ENCODE measurements at regions not wholly inside any gene's neighbourhood (a gene's known extent, or its start where the extent isn't known, plus 50 kb on each side); places are given as distances from the start of the nearest gene placed in this dataset.

DNA sequence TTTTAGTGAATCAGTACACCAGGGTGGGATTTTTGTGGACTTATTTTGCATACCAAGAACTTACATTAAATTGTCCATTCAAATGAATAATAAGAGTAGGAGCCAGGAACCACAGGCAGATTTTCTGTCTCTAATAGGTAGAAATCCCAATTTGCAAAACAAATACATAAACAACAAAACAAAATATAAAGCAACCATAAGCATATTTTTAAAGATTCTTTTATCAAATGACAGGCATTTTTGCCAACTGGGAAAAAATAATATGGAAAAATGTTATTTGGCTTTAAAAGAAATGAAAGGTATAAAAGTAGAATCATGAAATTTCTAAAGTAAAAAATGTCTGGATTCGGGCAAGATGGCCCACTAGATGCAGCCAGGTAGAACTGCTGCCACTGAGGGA lies 71.2 kb upstream of the PDE7B start:
- TF ChIP-seq, protein P1, sequence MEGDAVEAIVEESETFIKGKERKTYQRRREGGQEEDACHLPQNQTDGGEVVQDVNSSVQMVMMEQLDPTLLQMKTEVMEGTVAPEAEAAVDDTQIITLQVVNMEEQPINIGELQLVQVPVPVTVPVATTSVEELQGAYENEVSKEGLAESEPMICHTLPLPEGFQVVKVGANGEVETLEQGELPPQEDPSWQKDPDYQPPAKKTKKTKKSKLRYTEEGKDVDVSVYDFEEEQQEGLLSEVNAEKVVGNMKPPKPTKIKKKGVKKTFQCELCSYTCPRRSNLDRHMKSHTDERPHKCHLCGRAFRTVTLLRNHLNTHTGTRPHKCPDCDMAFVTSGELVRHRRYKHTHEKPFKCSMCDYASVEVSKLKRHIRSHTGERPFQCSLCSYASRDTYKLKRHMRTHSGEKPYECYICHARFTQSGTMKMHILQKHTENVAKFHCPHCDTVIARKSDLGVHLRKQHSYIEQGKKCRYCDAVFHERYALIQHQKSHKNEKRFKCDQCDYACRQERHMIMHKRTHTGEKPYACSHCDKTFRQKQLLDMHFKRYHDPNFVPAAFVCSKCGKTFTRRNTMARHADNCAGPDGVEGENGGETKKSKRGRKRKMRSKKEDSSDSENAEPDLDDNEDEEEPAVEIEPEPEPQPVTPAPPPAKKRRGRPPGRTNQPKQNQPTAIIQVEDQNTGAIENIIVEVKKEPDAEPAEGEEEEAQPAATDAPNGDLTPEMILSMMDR (IDR thresholded peaks at IDR 0.05), result no peak
- no peak for TF ChIP-seq POLR2A (IDR thresholded peaks at IDR 0.05)
